HCT116 (cell line): ENCODE measurements at regions not wholly inside any gene's neighbourhood (a gene's known extent, or its start where the extent isn't known, plus 50 kb on each side); places are given as distances from the start of the nearest gene placed in this dataset.

Source experiments
- ATAC-seq: fragments of 200-7000 bp; cut with Tn5 transposase; 2 replicates; pipeline ENCODE4 v1.9.1; 2020; ENCODE audit warnings: mild to moderate bottlenecking, moderate library complexity
- BruUV-seq: library from RNA; stranded (reverse); fragments of 400-500 nt; replicated peaks from 2 replicates; lab custom pipeline; 2021; lab: Mats Ljungman, UMichigan
- CTCF ChIA-PET: fragments of 300-600 bp; sonication (Branson Sonifier 250); formaldehyde crosslinking; loops from one replicate; lab custom pipeline; 2021; ENCODE audit warnings: antibody characterized with exemption; lab: Charles Lee
- POLR2A ChIA-PET: fragments of 300-600, 350-600 bp; sonication (Branson Sonifier 250); formaldehyde crosslinking; loops from one replicate; lab custom pipeline; 2021; ENCODE audit warnings: antibody characterized with exemption; lab: Charles Lee
- RAD21 ChIA-PET, 2 experiments: fragments of 300-600 bp; sonication (Branson Sonifier 250); formaldehyde crosslinking; loops; one replicate each; lab custom pipeline; 2023; ENCODE audit warnings: low total read pairs in 2 of 2; ENCODE audit not compliant: uncharacterized antibody in 2 of 2, unreplicated experiment in 2 of 2, low non-redundant PET in 1 of 2; lab: Charles Lee
- DNase-seq: peaks from one replicate; pipeline ENCODE4 v3.0.0-alpha.2; 2010; ENCODE audit warnings: low read depth, low spot score
- H2AFZ ChIP-seq: fragments of 200-600 bp; shearing (Covaris generic), sonication (generic); 2 replicates; pipeline ENCODE4 v1.6.1; 2017; ENCODE audit warnings: low read depth, mixed run types, mixed read lengths, antibody characterized with exemption, low read length; ENCODE audit not compliant: poor library complexity, severe bottlenecking
- H3K27ac ChIP-seq: 2 replicates; pipeline ENCODE4 v1.5.1; 2012; ENCODE audit warnings: low read depth, low read length
- H3K27me3 ChIP-seq: fragments of 200-600 bp; sonication (generic); 2 replicates; pipeline ENCODE4 v1.6.1; 2016; ENCODE audit warnings: mixed run types, low read length, mixed read lengths; ENCODE audit not compliant: insufficient read depth
- H3K36me3 ChIP-seq, 2 experiments: fragments of 200-500 bp in 1 of 2; fragments of 200-600 bp in 1 of 2; sonication (Bioruptor generic) in 1 of 2; sonication (generic) in 1 of 2; 2 replicates each; pipeline versions ENCODE4 v1.5.1 to v1.6.1; 2014 to 2016; ENCODE audit warnings: low read length in 2 of 2, inconsistent platforms in 1 of 2, mixed read lengths in 1 of 2, mixed run types in 1 of 2; ENCODE audit not compliant: insufficient read depth in 2 of 2, control insufficient read depth in 1 of 2
- H3K4me1 ChIP-seq, 2 experiments: fragments of 200-600 bp in 1 of 2; sonication (generic) in 1 of 2; 2 replicates each; pipeline versions ENCODE4 v1.5.1 to v1.6.1; 2012 to 2017; ENCODE audit warnings: low read length in 2 of 2, inconsistent platforms in 1 of 2, mild to moderate bottlenecking in 1 of 2, mixed read lengths in 1 of 2, mixed run types in 1 of 2, moderate library complexity in 1 of 2; ENCODE audit not compliant: insufficient read depth in 2 of 2, control insufficient read depth in 1 of 2
- H3K4me2 ChIP-seq: fragments of 200-600 bp; sonication (generic); 2 replicates; pipeline ENCODE4 v1.6.1; 2017; ENCODE audit warnings: mixed run types, low read length, mixed read lengths
- H3K4me3 ChIP-seq, 2 experiments: fragments of 200-600 bp in 1 of 2; sonication (generic) in 1 of 2; replicated peaks in 1 of 2; 2 replicates each; pipeline ENCODE4 v1.5.1; 2011 to 2016; ENCODE audit warnings: low read length in 2 of 2, control low read depth in 1 of 2, low read depth in 1 of 2, mild to moderate bottlenecking in 1 of 2, mixed read lengths in 1 of 2, mixed run types in 1 of 2
- H3K79me2 ChIP-seq: fragments of 200-600 bp; sonication (generic); 2 replicates; pipeline ENCODE4 v1.6.1; 2017; ENCODE audit warnings: mild to moderate bottlenecking, mixed run types, low read length, moderate library complexity, mixed read lengths; ENCODE audit not compliant: insufficient read depth
- H3K9ac ChIP-seq: fragments of 200-600 bp; sonication (generic); 2 replicates; pipeline ENCODE4 v1.6.1; 2016; ENCODE audit warnings: low read length, mixed read lengths
- H3K9me2 ChIP-seq: fragments of 200-600 bp; sonication (generic), shearing (Covaris generic); 2 replicates; pipeline ENCODE4 v1.6.1; 2017; ENCODE audit warnings: mixed run types, mild to moderate bottlenecking, moderate library complexity; ENCODE audit not compliant: insufficient read depth
- H3K9me3 ChIP-seq, 2 experiments: fragments of 200-500 bp in 1 of 2; fragments of 200-600 bp in 1 of 2; sonication (Bioruptor generic) in 1 of 2; sonication (generic) in 1 of 2; 2 replicates each; pipeline ENCODE4 v1.6.1; 2014 to 2017; ENCODE audit warnings: low read length in 2 of 2, mixed read lengths in 2 of 2, inconsistent platforms in 1 of 2, low read depth in 1 of 2, mild to moderate bottlenecking in 1 of 2, mixed run types in 1 of 2, moderate library complexity in 1 of 2; ENCODE audit not compliant: control insufficient read depth in 1 of 2, insufficient read depth in 1 of 2
- H4K20me1 ChIP-seq: fragments of 200-600 bp; sonication (generic), shearing (Covaris generic); 2 replicates; pipeline ENCODE4 v1.6.1; 2017; ENCODE audit warnings: mixed run types, mild to moderate bottlenecking, moderate library complexity; ENCODE audit not compliant: insufficient read depth
- CBX3 ChIP-seq: IDR thresholded peaks from 2 replicates; pipeline ENCODE4 v1.6.1; 2012; ENCODE audit warnings: low read depth
- CEBPB ChIP-seq: IDR thresholded peaks from 2 replicates; pipeline ENCODE4 v1.6.1; 2012; ENCODE audit warnings: low read depth
- CTCF ChIP-seq, 3 experiments: fragments of 200-600 bp in 1 of 3; sonication (generic) in 1 of 3; IDR thresholded peaks in 2 of 3; conservative IDR thresholded peaks in 1 of 3; 2 replicates each; pipeline ENCODE4 v1.5.1; 2012 to 2017; ENCODE audit warnings: low read depth in 2 of 3, low read length in 2 of 3, antibody characterized with exemption in 1 of 3, borderline replicate concordance in 1 of 3, control low read depth in 1 of 3, mild to moderate bottlenecking in 1 of 3, mixed read lengths in 1 of 3, mixed run types in 1 of 3, moderate library complexity in 1 of 3; ENCODE audit not compliant: insufficient read depth in 1 of 3
- EGR1 ChIP-seq: IDR thresholded peaks from 2 replicates; pipeline ENCODE4 v1.6.1; 2012; ENCODE audit warnings: low read depth
- EZH2phosphoT487 ChIP-seq: fragments of 200-600 bp; IDR thresholded peaks from 2 replicates; pipeline ENCODE4 v1.6.1; 2018; ENCODE audit warnings: antibody characterized with exemption, borderline replicate concordance
- FOSL1 ChIP-seq: IDR thresholded peaks from 2 replicates; pipeline ENCODE4 v1.6.1; 2012; ENCODE audit warnings: low read depth
- JUND ChIP-seq: IDR thresholded peaks from 2 replicates; pipeline ENCODE4 v1.6.1; 2012
- POLR2AphosphoS5 ChIP-seq: IDR thresholded peaks from 2 replicates; pipeline ENCODE4 v1.6.1; 2011; ENCODE audit warnings: mild to moderate bottlenecking, low read depth, low read length, moderate library complexity
- RAD21 ChIP-seq: IDR thresholded peaks from 2 replicates; pipeline ENCODE4 v1.6.1; 2012; ENCODE audit warnings: low read depth, mild to moderate bottlenecking
- YY1 ChIP-seq: IDR thresholded peaks from 2 replicates; pipeline ENCODE4 v1.6.1; 2011; ENCODE audit warnings: low read length, low read depth, moderate library complexity, mild to moderate bottlenecking; ENCODE audit not compliant: insufficient replicate concordance; ENCODE audit errors: extremely low read depth
- ZBTB33 ChIP-seq: IDR thresholded peaks from 2 replicates; pipeline ENCODE4 v1.6.1; 2011; ENCODE audit warnings: mild to moderate bottlenecking, low read length, moderate library complexity; ENCODE audit not compliant: insufficient replicate concordance; ENCODE audit errors: extremely low read depth
- ZNF274 ChIP-seq: fragments of 200-500 bp; sonication (Bioruptor generic); IDR thresholded peaks from 2 replicates; pipeline ENCODE4 v1.6.1; 2014; ENCODE audit warnings: mild to moderate bottlenecking, low read depth, low read length, inconsistent platforms
- intact Hi-C: fragments of 100-400 bp; cut with micrococcal nuclease; formaldehyde crosslinking; loops from 2 replicates; pipeline ENCODE4 v1.10.0; 2022

- no TSS peak for BruUV-seq
- no peak for DNase-seq
- intact Hi-C loops: no loop called here
- no peaks in the 10 kb centered on the region for H4K20me1 ChIP-seq
- H3K36me3 ChIP-seq: no peaks in the 10 kb centered on the region
- H3K4me3 ChIP-seq: no peak overlapping the region
- no peaks in the 10 kb centered on the region for H3K9me2 ChIP-seq
- H3K27me3 ChIP-seq: no peaks in the 10 kb centered on the region
- CTCF ChIA-PET: no interaction called here
- H3K9ac ChIP-seq: no peak overlapping the region
- no peaks in the 10 kb centered on the region for H3K79me2 ChIP-seq
- H3K4me2 ChIP-seq: no peak overlapping the region
- no peak for TF ChIP-seq FOSL1
- no peak for TF ChIP-seq CBX3
- no peak for TF ChIP-seq CEBPB
- TF ChIP-seq ZBTB33: no peak
- TF ChIP-seq ZNF274: no peak
- no peak for TF ChIP-seq YY1
- no peak for TF ChIP-seq RAD21
- no peak for TF ChIP-seq EGR1
- TF ChIP-seq EZH2phosphoT487: no peak
- TF ChIP-seq JUND: no peak
- TF ChIP-seq, all 23 proteins: peak for 0
- ChIA-PET POLR2A (no interaction called here), RAD21 (no interaction called here)
- no peaks in the 10 kb centered on the region for H3K4me1 ChIP-seq
- no peak overlapping the region for H3K27ac ChIP-seq
- ATAC-seq: no peak
- peaks cover 7 to 9% of the 10 kb centered on the region in 2 experiments; a peak in 3 of 4 replicates for H3K9me3 ChIP-seq
- no peak overlapping the region for H2AFZ ChIP-seq
Observed at GRCh38 chr4:61024610-61025009, 175.5 kb upstream of the ADGRL3 start.

- no TSS peak for BruUV-seq
- no peaks in the 10 kb centered on the region for H3K9me2 ChIP-seq
- ATAC-seq (no peak), DNase-seq (no peak)
- no peaks in the 10 kb centered on the region for H3K27me3 ChIP-seq
- TF ChIP-seq CBX3 (no peak), RAD21 (no peak), CTCF (IDR thresholded peaks at IDR 0.05 in 2 of 3, conservative IDR thresholded peaks at IDR 0.05 in 1 of 3; ENCODE audit: borderline replicate concordance in 1 of 3, insufficient read depth in 1 of 3, low read depth in 2 of 3, low read length in 2 of 3) (no peak), POLR2AphosphoS5 (no peak), ZBTB33 (no peak)
- no peak overlapping the region for H3K4me2 ChIP-seq
- H3K36me3 ChIP-seq: no peaks in the 10 kb centered on the region
- H3K27ac ChIP-seq: no peak overlapping the region
- ChIA-PET RAD21 (no interaction called here), POLR2A (no interaction called here), CTCF (no interaction called here)
- no peaks in the 10 kb centered on the region for H3K79me2 ChIP-seq
- H2AFZ ChIP-seq: no peak overlapping the region
- no peak overlapping the region for H3K9ac ChIP-seq
- intact Hi-C loops: no loop called here
- no peak overlapping the region for H3K4me3 ChIP-seq
- H3K9me3 ChIP-seq: peaks cover 12 to 18% of the 10 kb centered on the region in 2 experiments; a peak in 3 of 4 replicates
- H4K20me1 ChIP-seq: no peaks in the 10 kb centered on the region
- no peaks in the 10 kb centered on the region for H3K4me1 ChIP-seq
Observed at GRCh38 chr4:61027939-61028338, 172.2 kb upstream of the ADGRL3 start.
